ENCODE measurements at regions not wholly inside any gene's neighbourhood (a gene's known extent, or its start where the extent isn't known, plus 50 kb on each side); places are given as distances from the start of the nearest gene placed in this dataset.

GRCh38 chr15:98228846-98229245 is 268.3 kb downstream of the ARRDC4 start:
- no peak for TF ChIP-seq CTCF (conservative IDR thresholded peaks at IDR 0.05; ENCODE audit: low read depth, low read length)

GRCh38 chr15:98230975-98231374 is 270.5 kb downstream of the ARRDC4 start:
- TF ChIP-seq CTCF (conservative IDR thresholded peaks at IDR 0.05; ENCODE audit: low read depth, low read length) = no peak
- H3K4me3 ChIP-seq (ENCODE audit: low read length) = no peak overlapping the region
- DNase-seq (ENCODE audit: low read depth) = no peak

More at GRCh38 chr15:98228846-98229245, 268.3 kb downstream of the ARRDC4 start:
- no peak overlapping the region for H3K4me3 ChIP-seq (ENCODE audit: low read length)
- no peak for DNase-seq (ENCODE audit: low read depth)

DNA sequence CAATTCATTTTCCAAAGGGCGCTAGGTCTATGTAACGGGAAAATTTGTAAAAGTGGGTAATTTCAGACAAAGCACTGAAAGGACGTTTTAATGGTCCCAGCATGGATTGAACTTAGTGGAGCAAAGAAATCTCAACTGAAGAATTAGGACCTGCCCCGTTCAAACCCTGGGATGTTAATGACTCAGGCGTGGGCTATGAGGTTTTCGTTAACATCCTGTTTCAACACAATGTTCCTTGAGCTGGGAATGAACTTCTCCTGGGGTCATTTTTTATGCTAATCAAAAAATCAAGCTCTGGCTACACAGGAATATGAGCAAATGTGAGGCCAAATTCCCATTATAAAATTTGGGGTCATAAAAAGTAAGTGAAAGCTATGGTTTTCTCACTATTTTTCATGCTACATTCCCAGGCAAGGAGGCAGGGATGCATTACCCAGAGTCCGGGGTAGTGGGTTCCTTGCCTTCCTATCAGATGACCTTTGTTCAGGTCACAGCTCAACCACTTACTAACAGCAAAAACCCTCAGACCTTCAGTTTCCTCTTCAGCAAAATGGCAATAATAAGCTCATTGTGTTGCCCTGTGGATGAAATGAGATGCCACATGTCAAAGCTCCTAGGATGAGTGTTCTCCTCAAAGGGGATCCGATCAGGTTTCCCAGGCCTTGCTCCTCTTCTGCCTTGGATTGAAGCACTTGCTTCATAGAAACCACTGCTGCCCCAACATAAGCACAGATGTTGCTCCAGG is 271.4 kb downstream of the ARRDC4 start:
- no peak overlapping the region for H3K4me3 ChIP-seq (ENCODE audit: low read length)
- no peak for DNase-seq (ENCODE audit: low read depth)
- no peak for TF ChIP-seq CTCF (conservative IDR thresholded peaks at IDR 0.05; ENCODE audit: low read depth, low read length)

GRCh38 chr15:98232761-98233160 is 272.3 kb downstream of the ARRDC4 start:
- no peak for TF ChIP-seq CTCF (conservative IDR thresholded peaks at IDR 0.05; ENCODE audit: low read depth, low read length)
- H3K4me3 ChIP-seq (ENCODE audit: low read length) = no peak overlapping the region

GRCh38 chr15:98233873-98234272 is 273.4 kb downstream of the ARRDC4 start:
- no peak for TF ChIP-seq CTCF (conservative IDR thresholded peaks at IDR 0.05; ENCODE audit: low read depth, low read length)
- no peak overlapping the region for H3K4me3 ChIP-seq (ENCODE audit: low read length)
- peak; percentile 14 for DNase-seq (ENCODE audit: low read depth)

More at GRCh38 chr15:98232761-98233160, 272.3 kb downstream of the ARRDC4 start:
- no peak for DNase-seq (ENCODE audit: low read depth)

DNA sequence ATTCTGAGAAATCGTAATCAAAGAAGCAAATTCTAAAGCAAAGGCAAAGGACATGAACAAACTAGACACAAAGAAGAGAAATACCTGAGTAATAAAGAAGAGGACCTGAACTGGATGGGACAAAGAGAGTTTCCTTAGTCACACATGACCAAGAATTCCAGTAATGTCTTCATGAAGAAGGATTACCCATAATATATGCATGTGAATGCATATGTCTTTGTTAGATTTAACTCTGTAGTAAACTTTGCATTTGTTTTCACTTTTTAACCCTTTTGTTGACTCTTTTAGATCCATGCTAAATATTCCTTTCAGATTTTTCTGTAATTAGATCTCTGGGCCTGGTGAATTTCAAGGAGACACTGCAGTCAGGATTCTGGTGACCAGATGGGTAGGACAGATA is 279.8 kb downstream of the ARRDC4 start:
- no peak for TF ChIP-seq CTCF (conservative IDR thresholded peaks at IDR 0.05; ENCODE audit: low read depth, low read length)
- no peak overlapping the region for H3K4me3 ChIP-seq (ENCODE audit: low read length)
- no peak for DNase-seq (ENCODE audit: low read depth)

GRCh38 chr15:98241032-98241554 is 280.6 kb downstream of the ARRDC4 start:
- no peak for DNase-seq (ENCODE audit: low read depth)
- H3K4me3 ChIP-seq (ENCODE audit: low read length) = no peak overlapping the region
- TF ChIP-seq CTCF (conservative IDR thresholded peaks at IDR 0.05; ENCODE audit: low read depth, low read length) = no peak

Measured in retinal pigment epithelial cell (primary cell).